ENCODE measurements at regions not wholly inside any gene's neighbourhood (a gene's known extent, or its start where the extent isn't known, plus 50 kb on each side); places are given as distances from the start of the nearest gene placed in this dataset.

GRCh38 chr1:56133522-56134472 lies 445.6 kb downstream of the PLPP3 start:
- TF ChIP-seq NFIC (IDR thresholded peaks at IDR 0.05) (no peak), FOXM1 (IDR thresholded peaks at IDR 0.05; ENCODE audit: borderline replicate concordance, low read depth) (no peak), REST (IDR thresholded peaks at IDR 0.05; ENCODE audit: low read depth) (no peak), TCF12 (IDR thresholded peaks at IDR 0.05; ENCODE audit: low read depth) (no peak), EGR1 (IDR thresholded peaks at IDR 0.05) (no peak), USF1 (IDR thresholded peaks at IDR 0.05) (no peak), TAF1 (IDR thresholded peaks at IDR 0.05; ENCODE audit: low read depth) (no peak), CREB1 (IDR thresholded peaks at IDR 0.05; ENCODE audit: low read depth) (no peak), CEBPB (IDR thresholded peaks at IDR 0.05) (no peak), EP300 (IDR thresholded peaks at IDR 0.05; ENCODE audit: borderline replicate concordance) (no peak), YY1 (IDR thresholded peaks at IDR 0.05; ENCODE audit: low read depth) (no peak), ZBTB7A (IDR thresholded peaks at IDR 0.05; ENCODE audit: low read depth) (no peak), RAD21 (IDR thresholded peaks at IDR 0.05; ENCODE audit: low read depth) (no peak), TEAD4 (IDR thresholded peaks at IDR 0.05) (no peak)
- TF ChIP-seq, protein P1, sequence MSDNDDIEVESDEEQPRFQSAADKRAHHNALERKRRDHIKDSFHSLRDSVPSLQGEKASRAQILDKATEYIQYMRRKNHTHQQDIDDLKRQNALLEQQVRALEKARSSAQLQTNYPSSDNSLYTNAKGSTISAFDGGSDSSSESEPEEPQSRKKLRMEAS (IDR thresholded peaks at IDR 0.05): no peak

DNA sequence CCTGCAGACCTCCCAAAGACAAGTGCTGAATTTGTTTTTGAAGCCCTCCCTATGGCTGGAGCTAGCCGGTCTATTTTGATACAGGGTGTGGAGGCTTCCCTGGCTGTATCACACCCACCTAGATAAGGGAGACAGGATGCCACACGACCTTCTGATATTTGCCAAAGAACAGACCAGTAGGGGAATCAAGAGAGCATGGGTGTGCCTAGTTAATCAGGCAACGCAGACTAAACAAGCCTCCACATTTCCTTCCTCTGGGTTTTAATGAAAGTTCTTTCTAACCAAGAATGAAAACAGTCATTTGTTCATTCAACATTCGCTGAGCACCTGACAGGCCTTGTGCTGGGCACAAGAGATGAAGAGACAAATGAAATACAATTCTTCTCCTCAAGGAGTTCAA lies 446.8 kb downstream of the PLPP3 start:
- no peak for TF ChIP-seq TEAD4 (IDR thresholded peaks at IDR 0.05)
- TF ChIP-seq YY1 (IDR thresholded peaks at IDR 0.05; ENCODE audit: low read depth): no peak
- TF ChIP-seq ZBTB7A (IDR thresholded peaks at IDR 0.05; ENCODE audit: low read depth): no peak
- TF ChIP-seq EGR1 (IDR thresholded peaks at IDR 0.05): no peak
- no peak for TF ChIP-seq RAD21 (IDR thresholded peaks at IDR 0.05; ENCODE audit: low read depth)
- TF ChIP-seq FOXM1 (IDR thresholded peaks at IDR 0.05; ENCODE audit: borderline replicate concordance, low read depth): no peak
- TF ChIP-seq CREB1 (IDR thresholded peaks at IDR 0.05; ENCODE audit: low read depth): no peak
- TF ChIP-seq TCF12 (IDR thresholded peaks at IDR 0.05; ENCODE audit: low read depth): no peak
- TF ChIP-seq USF1 (IDR thresholded peaks at IDR 0.05): no peak

DNA sequence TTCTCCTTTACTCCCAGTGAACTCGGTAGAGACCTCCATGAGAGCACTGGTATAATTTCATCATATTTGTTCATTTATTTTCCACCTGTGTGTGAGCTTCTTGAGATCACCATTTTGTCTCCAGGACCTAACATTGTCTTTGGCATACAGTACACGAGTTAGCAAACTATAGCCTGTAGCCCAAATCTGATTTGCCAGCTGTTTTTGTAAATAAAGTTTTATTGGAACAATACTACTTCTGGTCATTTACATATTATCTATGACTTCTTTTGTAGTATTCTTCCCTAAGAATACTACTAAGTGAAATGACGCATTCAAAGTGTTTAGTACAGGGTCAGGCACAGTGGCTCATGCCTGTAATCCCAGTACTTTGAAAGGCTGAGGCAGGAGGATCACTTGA lies 449.5 kb downstream of the PLPP3 start:
- TF ChIP-seq EP300 (IDR thresholded peaks at IDR 0.05; ENCODE audit: borderline replicate concordance) (no peak), CREB1 (IDR thresholded peaks at IDR 0.05; ENCODE audit: low read depth) (no peak), ZBTB7A (IDR thresholded peaks at IDR 0.05; ENCODE audit: low read depth) (no peak), YY1 (IDR thresholded peaks at IDR 0.05; ENCODE audit: low read depth) (no peak), CEBPB (IDR thresholded peaks at IDR 0.05) (no peak), TAF1 (IDR thresholded peaks at IDR 0.05; ENCODE audit: low read depth) (no peak), REST (IDR thresholded peaks at IDR 0.05; ENCODE audit: low read depth) (no peak), TEAD4 (IDR thresholded peaks at IDR 0.05) (no peak), USF1 (IDR thresholded peaks at IDR 0.05) (no peak), NFIC (IDR thresholded peaks at IDR 0.05) (no peak), FOXM1 (IDR thresholded peaks at IDR 0.05; ENCODE audit: borderline replicate concordance, low read depth) (no peak), EGR1 (IDR thresholded peaks at IDR 0.05) (no peak), RAD21 (IDR thresholded peaks at IDR 0.05; ENCODE audit: low read depth) (no peak), TCF12 (IDR thresholded peaks at IDR 0.05; ENCODE audit: low read depth) (no peak)

- TF ChIP-seq CEBPB (IDR thresholded peaks at IDR 0.05) (no peak), USF1 (IDR thresholded peaks at IDR 0.05) (no peak)
Observed at GRCh38 chr1:56125316-56125715, 454.0 kb downstream of the PLPP3 start.

DNA sequence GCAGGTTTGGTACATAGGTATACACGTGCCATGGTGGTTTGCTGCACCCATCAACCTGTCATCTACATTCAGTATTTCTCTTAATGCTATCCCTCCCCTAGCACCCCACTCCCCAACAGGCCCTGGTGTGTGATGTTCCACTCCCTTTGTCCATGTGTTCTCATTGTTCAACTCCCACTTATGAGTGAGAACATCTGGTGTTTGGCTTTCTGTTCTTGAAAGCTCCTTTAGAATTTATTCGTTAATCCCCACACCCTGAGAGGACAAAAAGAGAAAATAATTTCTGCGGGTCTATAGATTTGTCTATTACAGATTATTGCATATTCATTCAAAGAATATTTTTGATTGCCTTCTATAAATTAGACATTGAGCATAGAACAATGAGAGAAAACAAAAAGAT lies 455.5 kb downstream of the PLPP3 start:
- TF ChIP-seq ZBTB7A (IDR thresholded peaks at IDR 0.05; ENCODE audit: low read depth) (no peak), RAD21 (IDR thresholded peaks at IDR 0.05; ENCODE audit: low read depth) (no peak), FOXM1 (IDR thresholded peaks at IDR 0.05; ENCODE audit: borderline replicate concordance, low read depth) (no peak), EGR1 (IDR thresholded peaks at IDR 0.05) (no peak), TCF12 (IDR thresholded peaks at IDR 0.05; ENCODE audit: low read depth) (no peak)
- TF ChIP-seq, protein P1 (IDR thresholded peaks at IDR 0.05): no peak
